Type B pancreatic cell (in vitro differentiated cells): ENCODE measurements at regions not wholly inside any gene's neighbourhood (a gene's known extent, or its start where the extent isn't known, plus 50 kb on each side); places are given as distances from the start of the nearest gene placed in this dataset.

Experiments used
- DNase-seq: peaks from one replicate; pipeline ENCODE4 v3.0.0; 2021; ENCODE audit warnings: mixed read lengths; ENCODE audit not compliant: unreplicated experiment; ENCODE audit errors: extremely low spot score
- H3K27ac Mint-ChIP-seq: 2 replicates; pipeline ENCODE4 v1.8.0; 2021; ENCODE audit warnings: mild to moderate bottlenecking, mixed read lengths
- H3K27me3 Mint-ChIP-seq: 2 replicates; pipeline ENCODE4 v1.8.0; 2021; ENCODE audit warnings: mixed read lengths
- H3K36me3 Mint-ChIP-seq: 2 replicates; pipeline ENCODE4 v1.8.0; 2021; ENCODE audit warnings: mixed read lengths
- H3K4me1 Mint-ChIP-seq: one replicate; pipeline ENCODE4 v1.8.0; 2021; ENCODE audit warnings: mixed read lengths; ENCODE audit not compliant: unreplicated experiment
- H3K4me3 Mint-ChIP-seq: 2 replicates; pipeline ENCODE4 v1.8.0; 2021; ENCODE audit warnings: mild to moderate bottlenecking, mixed read lengths
- H3K9me3 Mint-ChIP-seq: 2 replicates; pipeline ENCODE4 v1.8.0; 2021; ENCODE audit warnings: mixed read lengths
- TF ChIP-seq, protein P1 (sequence below): fragments of 200-600 bp; sonication (generic); conservative IDR thresholded peaks from 2 replicates; pipeline ENCODE4 v1.5.0; 2021; ENCODE audit warnings: antibody characterized with exemption, mild to moderate bottlenecking

DNA sequence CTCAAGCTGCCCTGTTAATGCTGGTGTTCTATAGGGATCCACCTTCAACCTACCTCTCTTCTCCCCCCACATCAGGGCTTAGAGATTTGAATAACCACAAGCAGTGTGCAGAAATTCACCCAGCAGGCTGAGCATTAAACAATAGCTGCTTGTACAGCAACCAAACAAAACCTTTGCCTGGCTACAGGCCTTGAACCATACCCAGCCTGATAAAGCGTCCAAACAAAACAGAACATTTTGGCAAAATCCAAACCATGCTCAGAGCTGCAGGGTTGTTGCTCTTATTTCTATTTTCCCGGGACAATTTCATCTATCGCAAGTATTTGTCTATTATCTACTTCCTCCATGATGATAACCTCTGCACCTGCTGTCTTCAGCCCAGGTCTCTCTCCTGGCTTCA lies 142.3 kb downstream of the UNC5CL start:
- no peak overlapping the region for H3K27ac Mint-ChIP-seq
- no peaks in the 10 kb centered on the region for H3K36me3 Mint-ChIP-seq
- no peak for DNase-seq
- no peaks in the 10 kb centered on the region for H3K9me3 Mint-ChIP-seq
- TF ChIP-seq, protein P1, sequence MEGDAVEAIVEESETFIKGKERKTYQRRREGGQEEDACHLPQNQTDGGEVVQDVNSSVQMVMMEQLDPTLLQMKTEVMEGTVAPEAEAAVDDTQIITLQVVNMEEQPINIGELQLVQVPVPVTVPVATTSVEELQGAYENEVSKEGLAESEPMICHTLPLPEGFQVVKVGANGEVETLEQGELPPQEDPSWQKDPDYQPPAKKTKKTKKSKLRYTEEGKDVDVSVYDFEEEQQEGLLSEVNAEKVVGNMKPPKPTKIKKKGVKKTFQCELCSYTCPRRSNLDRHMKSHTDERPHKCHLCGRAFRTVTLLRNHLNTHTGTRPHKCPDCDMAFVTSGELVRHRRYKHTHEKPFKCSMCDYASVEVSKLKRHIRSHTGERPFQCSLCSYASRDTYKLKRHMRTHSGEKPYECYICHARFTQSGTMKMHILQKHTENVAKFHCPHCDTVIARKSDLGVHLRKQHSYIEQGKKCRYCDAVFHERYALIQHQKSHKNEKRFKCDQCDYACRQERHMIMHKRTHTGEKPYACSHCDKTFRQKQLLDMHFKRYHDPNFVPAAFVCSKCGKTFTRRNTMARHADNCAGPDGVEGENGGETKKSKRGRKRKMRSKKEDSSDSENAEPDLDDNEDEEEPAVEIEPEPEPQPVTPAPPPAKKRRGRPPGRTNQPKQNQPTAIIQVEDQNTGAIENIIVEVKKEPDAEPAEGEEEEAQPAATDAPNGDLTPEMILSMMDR = no peak
- H3K4me3 Mint-ChIP-seq = no peak overlapping the region
- H3K4me1 Mint-ChIP-seq = peaks cover 12% of the 10 kb centered on the region
- H3K27me3 Mint-ChIP-seq = peaks cover 5% of the 10 kb centered on the region

DNA sequence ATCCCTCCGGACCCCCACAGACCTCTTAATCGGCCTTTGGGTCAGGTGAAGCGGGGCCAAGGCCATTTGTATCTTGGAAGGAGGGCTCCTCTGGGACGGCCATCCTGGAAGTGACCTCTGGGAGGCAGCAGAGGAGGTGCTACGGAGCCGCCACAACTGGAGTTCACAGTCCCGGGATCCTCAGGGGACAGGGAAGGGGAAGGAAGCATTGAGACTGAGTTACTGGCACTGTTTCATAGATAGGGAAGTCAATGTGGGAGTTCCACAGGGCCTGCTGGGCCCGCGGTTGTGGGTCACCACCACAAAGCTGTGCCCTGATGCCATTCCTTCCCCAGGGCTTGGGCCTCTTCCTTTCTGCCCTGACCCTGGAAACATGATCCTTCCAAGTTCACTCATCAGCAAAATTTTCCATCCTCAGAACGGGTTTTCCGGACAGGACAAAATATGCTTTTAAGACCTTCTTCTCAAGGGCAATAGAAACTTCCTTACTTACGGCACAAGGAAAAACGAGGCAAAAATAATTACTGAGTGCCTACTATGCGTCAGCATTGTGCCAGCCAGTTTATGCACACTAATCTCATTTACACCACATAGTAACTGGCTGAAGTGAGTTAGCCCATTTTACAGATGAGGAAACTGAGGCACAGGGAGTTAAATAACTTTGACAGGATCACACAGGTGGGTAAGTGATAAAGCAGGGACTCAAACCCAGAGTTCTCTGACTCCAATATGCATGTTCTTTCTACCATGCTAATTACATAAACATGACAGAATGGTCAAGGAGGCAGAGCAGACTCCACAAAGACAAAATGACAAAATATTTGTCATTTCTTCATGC lies 143.8 kb downstream of the UNC5CL start:
- Mint-ChIP-seq H3K27ac (no peak overlapping the region), H3K9me3 (no peaks in the 10 kb centered on the region), H3K4me3 (no peak overlapping the region), H3K27me3 (peaks cover 5% of the 10 kb centered on the region), H3K4me1 (peaks cover 16% of the 10 kb centered on the region), H3K36me3 (no peaks in the 10 kb centered on the region)
- no peak for DNase-seq
- TF ChIP-seq, protein P1 = peak; percentile 74

DNA sequence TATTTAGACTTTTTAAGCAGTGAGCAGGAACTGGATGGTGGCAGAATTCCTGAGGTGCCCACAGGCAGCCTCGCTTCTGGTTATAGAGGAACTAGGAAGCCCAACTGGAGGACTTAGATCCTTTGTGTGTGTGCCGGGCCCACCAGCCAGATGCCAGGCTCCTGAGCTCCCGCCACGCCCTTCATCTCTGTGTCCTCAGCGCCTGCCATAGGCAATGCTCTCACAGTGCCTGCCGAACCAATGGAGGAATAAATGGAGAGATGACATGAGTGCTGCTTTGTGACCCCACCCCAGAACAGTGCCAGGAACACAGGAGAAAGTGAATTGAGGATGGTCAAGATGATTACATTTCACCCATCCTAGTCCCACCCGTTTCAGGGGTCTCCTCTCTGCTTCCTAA lies 146.0 kb downstream of the UNC5CL start:
- no peaks in the 10 kb centered on the region for H3K36me3 Mint-ChIP-seq
- H3K4me1 Mint-ChIP-seq = peaks cover 27% of the 10 kb centered on the region
- TF ChIP-seq, protein P1 = no peak
- no peak overlapping the region for H3K4me3 Mint-ChIP-seq
- H3K27me3 Mint-ChIP-seq = peaks cover 5% of the 10 kb centered on the region
- no peak for DNase-seq
- H3K27ac Mint-ChIP-seq = no peak overlapping the region
- H3K9me3 Mint-ChIP-seq = no peaks in the 10 kb centered on the region

DNA sequence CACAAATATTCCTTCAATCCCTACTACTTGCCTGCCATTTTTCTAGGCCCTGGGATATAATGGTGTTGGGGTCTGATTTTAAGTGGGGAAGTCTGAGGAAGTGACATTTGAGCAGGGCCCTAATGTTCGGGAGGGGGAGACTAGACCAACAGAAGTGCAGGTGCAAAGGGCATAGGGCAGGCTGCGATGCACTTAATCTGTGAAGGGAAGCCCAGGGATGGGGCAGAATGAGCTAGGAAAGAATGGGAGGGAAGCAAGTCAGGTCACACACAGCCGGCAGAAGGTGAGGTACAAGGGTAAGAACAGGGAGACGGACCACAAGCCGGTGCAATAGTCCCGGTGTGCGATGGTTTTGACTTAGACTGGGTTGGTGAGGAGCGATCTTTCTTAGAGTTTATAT lies 146.8 kb downstream of the UNC5CL start:
- no peak overlapping the region for H3K27ac Mint-ChIP-seq
- H3K4me1 Mint-ChIP-seq = peaks cover 35% of the 10 kb centered on the region
- H3K4me3 Mint-ChIP-seq = no peak overlapping the region
- TF ChIP-seq, protein P1 = no peak
- H3K9me3 Mint-ChIP-seq = no peaks in the 10 kb centered on the region
- DNase-seq = no peak
- H3K27me3 Mint-ChIP-seq = peaks cover 5% of the 10 kb centered on the region
- no peaks in the 10 kb centered on the region for H3K36me3 Mint-ChIP-seq

DNA sequence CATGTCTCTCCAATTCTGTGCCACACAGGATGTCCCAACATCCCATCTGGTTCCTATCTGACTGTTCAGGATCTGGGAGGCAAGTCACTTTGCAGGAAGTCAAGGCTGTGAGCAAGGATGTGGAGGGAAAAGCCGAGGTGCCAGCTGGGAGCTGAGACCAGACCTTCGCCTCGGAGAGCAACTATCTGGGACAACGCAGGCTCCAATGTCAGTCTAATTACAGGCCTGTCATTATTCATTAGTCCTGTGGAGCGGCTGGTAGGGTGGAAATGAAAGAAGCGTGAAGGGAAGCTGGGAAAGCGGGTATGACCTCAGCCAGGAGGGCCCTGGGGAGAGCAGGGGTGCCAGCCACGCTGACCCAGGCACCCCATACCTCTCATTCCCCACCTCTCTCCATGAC lies 147.3 kb downstream of the UNC5CL start:
- Mint-ChIP-seq H3K4me3 (peak overlapping the region; percentile 27), H3K36me3 (no peaks in the 10 kb centered on the region), H3K27me3 (peaks cover 5% of the 10 kb centered on the region), H3K27ac (no peak overlapping the region), H3K9me3 (no peaks in the 10 kb centered on the region), H3K4me1 (peaks cover 36% of the 10 kb centered on the region)
- no peak for DNase-seq
- TF ChIP-seq, protein P1 = no peak
